Activated CD4-positive, alpha-beta T cell treated with anti-CD3 and anti-CD28 coated beads, Interleukin-2, amount 50 U/mL, for 24 hours (primary cell): ENCODE measurements at regions not wholly inside any gene's neighbourhood (a gene's known extent, or its start where the extent isn't known, plus 50 kb on each side); places are given as distances from the start of the nearest gene placed in this dataset.

Source experiments
- DNase-seq, 2 donors: peaks; one replicate each; pipeline ENCODE4 v3.0.0-alpha.2; 2020; ENCODE audit warnings: low read depth in 1 of 2, low spot score in 1 of 2

DNA sequence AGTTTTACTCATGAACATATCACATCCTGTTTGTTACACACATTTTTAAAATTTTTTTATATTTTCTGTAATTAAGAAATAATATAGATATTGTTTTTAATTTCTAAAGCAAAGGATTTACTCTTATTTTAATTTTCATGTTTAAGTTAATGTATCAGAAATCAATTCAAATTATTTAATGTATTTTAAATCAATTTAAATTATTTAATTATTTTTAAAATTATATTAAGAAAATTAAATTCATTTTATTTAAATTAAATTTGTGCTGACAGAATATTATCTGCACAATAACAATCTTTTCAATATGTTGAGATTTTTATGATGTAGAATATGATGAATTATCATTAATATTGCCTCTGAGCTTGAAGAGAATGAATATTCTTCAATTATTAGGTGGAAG, 681.2 kb upstream of the ALCAM start:
- no peak for DNase-seq

DNA sequence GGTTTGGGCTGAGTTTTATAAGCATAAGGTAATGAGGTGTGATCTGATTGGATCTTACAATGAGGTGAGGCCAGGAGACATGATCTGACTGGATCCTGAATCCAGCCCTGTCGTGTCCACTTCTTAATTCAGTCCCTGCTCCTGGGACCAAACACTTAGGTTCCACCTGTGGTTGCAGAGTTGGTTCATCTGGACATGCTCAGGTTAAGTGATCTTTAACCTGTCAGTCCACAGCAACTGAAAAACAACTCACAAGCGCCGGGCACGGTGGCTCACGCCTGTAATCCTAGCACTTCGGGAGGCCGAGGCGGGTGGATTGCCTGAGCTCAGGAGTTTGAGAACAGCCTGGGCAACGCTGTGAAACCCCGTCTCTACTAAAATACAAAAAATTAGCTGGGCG, 679.3 kb upstream of the ALCAM start:
- no peak for DNase-seq

DNA sequence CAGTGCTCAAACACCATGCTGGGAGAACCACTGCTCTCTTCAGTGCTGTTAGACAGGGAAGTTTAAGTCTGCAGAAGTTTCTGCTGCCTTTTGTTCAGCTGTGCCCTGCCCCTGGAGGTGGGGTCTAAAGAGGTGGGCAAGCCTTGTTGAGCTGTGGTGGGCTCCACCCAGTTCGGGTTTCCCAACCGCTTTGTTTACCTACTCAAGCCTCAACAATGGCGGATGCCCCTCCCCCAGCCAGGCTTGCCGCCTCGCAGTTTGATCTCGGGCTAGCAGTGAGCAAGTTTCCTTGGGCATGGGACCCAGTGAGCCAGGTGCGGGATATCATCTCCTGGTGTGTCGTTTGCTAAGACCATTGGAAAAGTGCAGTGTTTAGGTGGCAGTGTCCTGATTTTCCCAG, 670.2 kb upstream of the ALCAM start:
- no peak for DNase-seq

DNA sequence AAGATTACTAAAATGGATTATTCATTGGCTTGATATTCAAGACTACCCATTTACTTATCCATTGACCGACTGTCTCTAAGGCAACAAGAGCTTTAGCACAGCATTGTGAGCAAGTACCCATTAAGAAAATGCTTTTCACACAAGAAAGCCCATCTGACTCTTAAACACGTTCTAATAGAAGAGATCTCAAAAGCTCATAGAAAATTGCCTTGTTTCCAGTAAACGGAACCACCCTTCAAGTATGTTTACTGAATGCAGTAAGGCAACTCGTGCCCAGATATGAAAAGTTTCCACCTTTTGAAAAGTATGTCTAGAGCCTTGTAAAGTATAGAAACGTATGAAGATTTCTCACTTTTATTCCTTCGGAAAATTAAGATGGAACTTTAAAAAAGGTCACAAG, 655.3 kb upstream of the ALCAM start:
- no peak for DNase-seq

DNA sequence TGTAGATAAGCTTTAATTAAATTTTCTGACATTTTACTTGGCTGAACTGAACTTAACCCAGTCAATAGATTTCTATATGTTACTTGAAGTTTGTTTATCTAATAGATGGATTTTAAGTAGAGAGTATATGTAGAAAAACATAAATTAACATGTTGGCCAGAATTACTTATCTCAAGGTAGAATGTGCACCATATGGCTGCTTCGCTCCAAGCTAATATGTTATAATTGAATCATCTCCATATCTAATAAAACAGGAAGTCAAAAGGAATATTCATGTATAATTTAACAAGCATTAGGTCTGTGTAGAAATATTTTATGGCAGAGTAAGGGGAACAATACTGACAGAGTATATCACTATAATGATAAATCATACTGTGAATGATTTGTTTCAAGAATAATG, 650.7 kb upstream of the ALCAM start:
- no peak for DNase-seq

DNA sequence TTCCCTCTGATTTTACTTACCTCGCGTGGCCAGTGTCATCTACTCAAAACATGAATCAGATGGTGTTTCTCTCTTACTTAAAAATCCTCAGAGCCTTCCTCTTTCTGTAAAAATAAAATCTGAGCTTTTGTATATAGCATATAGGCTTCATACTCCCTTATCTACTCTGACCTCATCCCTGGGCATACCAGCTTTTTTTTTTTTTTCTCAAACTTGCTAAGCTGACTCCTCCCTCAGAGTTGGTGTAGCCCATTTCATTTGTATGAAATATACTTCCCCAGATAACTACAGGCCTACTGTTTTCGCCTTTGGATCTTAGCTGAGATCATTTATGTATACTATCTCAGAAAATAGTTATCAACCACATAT, 648.9 kb upstream of the ALCAM start:
- DNase-seq, result no peak

DNA sequence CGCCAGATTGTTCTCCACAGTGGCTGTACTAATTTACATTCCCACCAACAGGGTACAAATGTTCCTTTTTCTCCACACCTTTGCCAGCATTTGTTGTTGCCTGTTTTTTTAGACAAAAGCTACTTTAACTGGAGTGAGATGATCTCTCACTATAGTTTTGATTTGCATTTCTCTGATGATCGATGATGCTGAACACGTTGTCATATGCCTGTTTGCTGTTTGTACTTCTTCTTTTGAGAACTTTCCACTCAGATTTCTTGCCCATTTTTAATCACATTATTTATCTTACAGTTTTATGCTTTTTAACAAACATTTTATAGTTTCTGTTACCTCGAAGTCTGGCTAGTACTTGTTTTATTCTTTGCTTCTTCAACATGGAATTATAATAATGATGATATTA, 643.7 kb upstream of the ALCAM start:
- DNase-seq, result no peak

DNA sequence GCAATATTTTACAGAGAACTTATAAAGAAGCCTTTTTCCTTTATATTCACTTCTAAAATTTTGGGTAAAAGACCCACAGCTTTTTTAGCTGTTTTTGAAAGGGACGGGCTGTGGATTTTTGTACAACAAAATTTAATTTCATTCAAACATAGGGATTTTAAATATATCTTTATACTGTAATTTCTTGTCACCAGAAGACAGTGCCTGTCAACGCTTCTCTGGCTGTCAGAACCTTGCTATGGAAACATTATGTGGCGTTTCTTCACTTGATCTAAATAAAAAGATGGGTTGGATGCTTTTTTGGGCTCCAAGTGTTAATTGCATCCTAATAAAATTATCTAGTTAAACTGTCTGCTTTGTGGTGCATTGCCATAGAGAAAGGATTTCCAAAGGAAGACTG, 635.6 kb upstream of the ALCAM start:
- no peak for DNase-seq

DNA sequence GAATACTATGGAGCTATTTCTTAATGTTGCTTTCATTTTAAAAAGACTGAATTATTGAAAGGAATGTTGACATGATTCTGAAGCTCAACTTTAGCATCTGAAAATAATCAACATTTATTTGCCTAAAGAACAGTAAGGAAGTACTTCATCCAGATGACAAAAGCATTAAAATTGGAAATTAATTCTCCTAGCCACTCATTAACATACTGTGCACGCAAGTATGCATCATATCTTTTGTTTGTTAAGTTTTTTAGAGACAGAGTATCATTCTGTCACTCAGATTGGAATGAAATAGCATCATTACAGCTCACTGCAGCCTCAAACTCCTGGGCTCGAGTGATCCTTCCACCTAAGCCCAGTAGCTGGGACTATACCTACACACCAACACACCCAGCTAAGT, 632.1 kb upstream of the ALCAM start:
- DNase-seq, result no peak

DNA sequence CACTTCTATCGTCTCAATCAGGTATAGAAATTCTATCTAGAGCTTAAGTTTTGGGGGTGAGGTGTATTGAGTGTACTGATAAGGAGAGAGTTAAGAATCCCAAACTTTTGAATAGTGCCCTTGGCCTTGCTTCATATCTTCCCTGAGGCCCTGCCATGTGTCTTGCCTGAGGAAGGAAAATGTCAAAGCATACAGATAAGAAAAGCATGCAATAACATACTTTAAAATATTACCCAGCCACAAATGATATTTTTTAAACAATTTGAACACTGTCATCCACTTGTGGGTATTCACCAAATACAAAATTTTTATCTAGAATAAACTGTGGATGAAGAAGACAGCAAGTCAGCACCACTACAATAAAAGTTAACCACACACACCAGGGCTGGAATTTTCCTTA, 631.0 kb upstream of the ALCAM start:
- DNase-seq, result no peak

DNA sequence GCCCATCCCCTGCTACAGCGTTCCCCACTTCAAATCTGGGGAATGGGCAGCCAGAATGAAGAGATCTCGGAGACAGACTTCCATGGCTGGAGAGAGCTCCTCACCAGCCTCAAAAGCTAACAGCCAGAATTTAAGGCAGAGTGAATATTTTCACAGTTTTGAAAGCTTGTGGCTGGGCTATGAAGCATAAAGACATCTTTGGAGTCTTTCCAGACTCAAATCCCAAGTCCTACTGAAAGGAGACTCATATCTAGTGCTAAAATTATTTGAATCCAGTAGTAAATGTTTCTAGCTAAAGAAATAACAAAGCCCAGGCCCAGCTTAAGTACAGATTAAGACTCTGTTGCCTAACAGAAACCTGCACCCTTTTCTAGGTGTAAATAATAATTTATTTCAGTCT, 628.4 kb upstream of the ALCAM start:
- no peak for DNase-seq

DNA sequence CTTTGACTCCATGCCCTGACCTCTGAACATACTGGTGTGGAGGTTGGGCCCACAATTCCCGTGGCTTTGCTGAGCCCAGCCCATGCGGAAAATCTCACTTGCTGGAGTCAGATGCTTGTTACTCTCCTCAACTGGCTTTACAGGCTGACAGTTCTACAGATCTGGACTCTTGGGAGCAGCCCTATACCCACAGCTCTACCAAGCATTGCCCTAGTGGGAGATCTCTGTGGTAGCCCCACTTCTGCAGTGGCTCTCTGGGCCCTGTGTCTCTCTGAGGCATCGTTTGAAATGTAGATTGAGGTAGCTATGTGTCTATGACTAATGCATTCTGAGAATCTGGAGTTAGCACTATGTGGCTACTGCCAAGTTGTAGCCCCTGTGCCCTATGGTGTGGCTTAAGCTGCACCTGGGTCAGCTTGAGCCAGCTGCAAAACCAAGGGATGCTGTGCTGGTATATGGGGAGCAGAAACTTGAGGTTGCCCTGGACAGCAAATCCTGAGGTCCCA, 625.8 kb upstream of the ALCAM start:
- DNase-seq, result no peak

DNA sequence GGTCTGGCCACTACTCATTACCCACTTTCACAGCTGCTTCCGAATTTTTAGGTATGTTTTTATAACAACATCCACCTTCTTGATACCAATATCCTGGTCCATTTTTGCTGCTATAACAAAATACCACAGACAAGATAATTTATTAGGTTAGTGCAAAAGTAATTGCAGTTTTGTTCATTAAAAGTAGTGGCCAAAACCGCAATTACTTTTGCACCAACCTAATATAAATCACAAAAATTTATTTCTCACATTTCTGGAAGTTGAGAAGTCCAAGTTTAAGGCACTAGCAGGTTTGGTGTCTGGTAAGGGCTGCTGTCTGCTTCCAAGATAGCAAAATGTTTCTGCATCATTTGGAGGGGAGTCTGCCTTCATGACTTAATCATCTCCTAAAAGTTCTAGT, 624.7 kb upstream of the ALCAM start:
- DNase-seq, result no peak

DNA sequence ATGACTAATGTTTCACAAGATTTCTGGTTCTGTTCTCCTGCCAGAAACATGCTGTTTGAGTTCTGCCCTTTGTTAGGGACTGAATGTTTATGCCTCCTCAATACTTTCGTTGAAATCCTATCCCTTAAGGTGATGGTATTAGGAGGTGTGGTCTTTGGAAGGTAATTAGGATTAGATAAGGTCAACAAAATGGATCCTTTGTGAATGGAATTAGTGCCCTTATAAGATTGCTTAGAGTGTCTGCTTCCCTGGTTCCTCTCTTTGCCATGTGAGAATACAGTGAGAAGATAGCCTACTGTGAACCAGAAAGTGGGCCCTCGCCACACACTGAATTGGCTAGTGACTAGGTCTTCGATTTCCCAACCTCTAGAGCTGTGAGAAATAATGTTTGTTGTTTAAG, 621.4 kb upstream of the ALCAM start:
- DNase-seq, result no peak

DNA sequence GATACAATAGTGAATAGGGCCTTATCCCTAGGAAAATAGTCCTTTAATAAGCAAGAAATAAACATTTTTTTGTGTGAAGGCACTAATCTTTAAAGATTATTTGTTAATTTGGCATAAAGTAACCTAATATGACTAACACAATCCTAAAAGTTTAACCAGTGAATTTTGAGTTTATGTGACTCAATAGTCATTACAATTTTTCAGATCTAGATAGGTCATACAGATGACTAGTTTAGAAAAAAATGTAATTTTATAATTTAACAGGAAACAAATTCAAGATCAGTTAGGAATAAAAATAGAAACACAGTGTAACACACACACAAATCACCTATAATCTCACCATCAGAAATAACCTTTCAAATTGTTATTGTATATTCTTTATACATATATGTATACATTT, 620.7 kb upstream of the ALCAM start:
- DNase-seq, result no peak

DNA sequence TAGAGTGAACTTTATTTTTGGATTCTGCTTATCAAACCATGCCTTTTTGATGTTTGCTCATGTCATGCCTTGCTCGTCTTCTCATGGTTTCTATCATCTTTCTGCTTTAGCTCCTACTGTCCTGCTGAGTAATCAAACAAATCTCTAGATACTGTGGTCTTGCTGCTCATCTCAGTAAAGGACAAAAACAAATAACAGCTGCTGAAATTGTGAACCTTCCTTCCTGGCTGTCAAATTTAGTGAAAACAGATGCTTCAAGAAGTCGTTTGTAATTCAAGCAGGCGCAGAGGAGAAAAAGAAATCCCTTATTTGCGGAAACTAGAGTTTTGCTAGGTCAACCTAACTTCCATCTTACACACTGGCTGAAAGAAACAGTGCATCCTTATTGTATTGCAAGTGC, 616.1 kb upstream of the ALCAM start:
- no peak for DNase-seq

DNA sequence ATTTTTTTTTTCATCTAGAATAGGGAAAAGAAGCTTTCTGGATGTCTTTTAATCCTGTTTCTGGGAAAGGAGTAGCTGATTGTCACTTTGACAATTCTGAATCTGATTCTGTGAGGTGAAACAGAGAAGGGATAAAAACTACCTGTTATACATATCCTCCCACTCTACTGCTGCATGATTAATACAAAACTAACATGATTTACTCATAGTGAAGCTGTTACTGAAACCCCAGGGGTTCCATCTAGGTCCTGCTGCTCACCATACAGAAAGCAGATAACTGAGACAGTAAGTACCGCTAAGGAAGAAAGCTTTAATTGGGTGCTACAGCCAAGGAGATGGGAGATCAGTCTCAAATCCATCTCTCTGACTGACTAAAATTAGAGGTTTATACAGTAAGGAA, 610.9 kb upstream of the ALCAM start:
- DNase-seq, result no peak

DNA sequence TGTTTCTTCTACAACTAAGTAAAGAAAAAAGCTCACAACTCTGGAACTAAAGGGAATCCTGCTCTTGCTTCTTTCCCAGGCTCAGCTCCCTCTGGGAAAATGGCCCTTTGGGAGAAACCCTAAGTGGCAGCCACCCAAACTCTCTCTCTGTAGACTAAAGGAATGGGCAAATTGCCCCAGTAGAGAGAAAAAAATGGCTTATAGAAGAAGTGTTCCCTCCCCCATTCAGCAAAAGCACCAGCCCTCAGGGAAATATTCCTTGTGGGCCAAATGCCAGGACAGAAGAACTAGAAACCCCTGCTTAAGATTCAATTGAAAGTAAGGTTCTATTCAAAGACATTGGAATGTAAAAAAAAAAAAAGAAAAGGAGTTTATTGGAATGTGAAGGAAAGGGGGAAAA, 603.7 kb upstream of the ALCAM start:
- no peak for DNase-seq

DNA sequence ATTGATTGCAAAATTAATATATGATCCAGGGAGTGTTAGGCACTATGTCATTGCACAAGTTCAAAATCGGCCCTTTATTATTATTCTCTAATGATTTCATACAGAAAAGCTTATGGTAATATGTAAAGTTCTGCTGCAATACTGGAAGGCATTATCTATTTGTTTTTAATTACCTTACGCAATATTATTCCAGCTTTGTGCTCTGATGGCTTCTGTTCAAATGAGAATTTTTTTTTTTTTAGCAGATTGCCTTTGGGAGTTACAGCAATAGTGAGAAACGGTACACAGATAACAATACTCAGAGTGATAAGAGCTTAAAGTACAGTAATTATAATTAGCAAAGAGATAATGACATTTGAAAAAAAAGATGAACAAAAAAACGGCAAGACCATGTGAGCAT, 602.2 kb upstream of the ALCAM start:
- no peak for DNase-seq

DNA sequence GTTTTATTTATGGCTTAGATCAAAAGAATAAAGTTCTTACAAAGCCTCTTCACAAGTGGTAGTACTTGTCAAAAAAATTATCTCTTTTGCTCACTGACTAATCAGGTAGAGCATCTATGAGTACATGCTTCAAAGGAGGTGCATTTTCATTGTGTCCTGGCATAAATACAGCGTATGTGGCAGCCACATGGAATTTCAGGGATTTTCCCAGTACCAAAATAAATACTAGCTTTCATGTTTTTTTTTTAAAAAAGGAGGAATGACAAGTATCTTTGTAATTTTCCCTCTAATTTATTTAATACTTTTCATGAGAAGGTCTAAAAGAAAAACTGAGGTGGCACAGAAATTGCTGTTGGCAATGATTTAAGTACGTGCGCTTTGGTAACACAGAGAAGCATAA, 597.8 kb upstream of the ALCAM start:
- DNase-seq, result no peak

DNA sequence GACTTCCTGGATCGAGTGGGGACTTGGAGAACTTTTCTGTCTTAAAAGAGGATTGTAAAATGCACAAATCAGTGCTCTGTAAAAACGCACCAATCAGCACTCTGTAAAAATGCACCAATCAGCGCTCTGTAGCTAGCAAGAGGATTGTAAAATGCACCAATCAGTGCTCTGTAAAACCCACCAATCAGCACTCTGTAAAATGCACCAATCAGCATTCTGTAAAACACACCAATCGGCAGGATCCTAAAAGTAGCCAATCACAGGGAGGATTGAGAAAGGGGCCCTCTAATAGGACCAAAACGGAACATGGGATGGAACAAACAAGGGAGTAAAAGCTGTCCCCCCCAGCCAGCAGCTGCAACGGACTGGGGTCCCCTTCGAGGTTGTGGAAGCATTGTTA, 587.4 kb upstream of the ALCAM start:
- no peak for DNase-seq

DNA sequence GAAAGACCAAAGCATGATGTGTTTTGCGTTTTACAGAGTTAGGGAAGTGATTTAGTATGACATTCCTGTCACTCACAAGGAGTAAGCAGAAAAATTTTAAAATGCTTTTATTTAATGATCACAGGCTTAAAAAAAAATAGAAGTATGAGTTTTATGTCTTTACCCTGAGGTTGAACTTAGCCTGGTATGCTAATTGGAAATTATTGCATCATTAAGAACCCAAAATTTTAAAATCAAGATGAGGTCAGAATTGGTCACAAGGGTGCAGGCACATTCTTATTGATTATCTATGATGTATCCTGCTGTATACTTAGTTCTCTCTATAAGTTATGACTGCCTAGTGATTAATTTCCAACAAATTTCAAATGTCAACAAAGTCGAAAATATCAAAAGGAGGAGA, 585.6 kb upstream of the ALCAM start:
- DNase-seq, result no peak

DNA sequence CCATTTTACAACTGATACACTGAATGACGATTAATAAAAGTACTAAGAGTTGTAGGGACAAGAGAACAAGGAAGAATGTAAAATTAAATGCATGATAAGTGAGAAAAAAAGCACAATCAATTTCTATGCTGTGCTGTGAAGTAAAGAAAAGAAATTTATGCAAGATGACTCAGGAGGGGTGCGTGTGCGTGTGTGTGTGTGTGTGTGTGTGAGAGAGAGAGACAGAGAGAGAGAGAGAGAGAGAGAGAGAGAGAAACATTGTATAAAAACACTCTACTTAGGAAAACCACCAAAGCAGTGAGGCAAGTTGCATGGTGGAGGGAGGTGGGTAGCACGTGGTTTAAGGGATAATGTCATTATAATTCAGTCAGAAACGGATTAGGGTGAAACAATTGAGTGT, 580.8 kb upstream of the ALCAM start:
- DNase-seq, result no peak

DNA sequence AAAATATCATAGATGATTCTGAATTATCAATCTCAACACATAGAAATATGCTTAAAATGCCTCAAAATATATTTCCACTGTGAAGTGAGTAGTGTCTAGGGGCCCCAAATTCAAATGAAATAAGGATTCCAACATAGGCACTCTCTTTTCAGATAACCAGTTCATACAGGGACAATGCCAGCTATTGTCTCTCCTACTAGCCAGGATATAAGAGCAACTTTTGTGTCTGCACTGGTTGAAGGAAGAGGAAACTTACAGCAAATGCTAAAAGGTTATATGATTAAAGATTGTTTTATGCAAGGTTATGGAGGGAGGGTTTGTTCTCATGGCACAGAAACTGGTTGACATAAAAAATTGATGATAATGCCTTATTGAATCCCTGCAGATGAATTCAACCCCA, 579.4 kb upstream of the ALCAM start:
- DNase-seq, result no peak
